Smooth muscle cell (in vitro differentiated cells): ENCODE measurements at regions not wholly inside any gene's neighbourhood (a gene's known extent, or its start where the extent isn't known, plus 50 kb on each side); places are given as distances from the start of the nearest gene placed in this dataset.

Experiments
- DNase-seq: peaks from one replicate; lab custom pipeline; 2025; ENCODE audit not compliant: unreplicated experiment; lab: John Stamatoyannopoulos, UW
- H2AFZ ChIP-seq: fragments of 200-600 bp; sonication (generic); 2 replicates; pipeline ENCODE4 v1.6.0; 2016; ENCODE audit warnings: antibody characterized with exemption, low read depth, mild to moderate bottlenecking
- H3F3A ChIP-seq: fragments of 200-600 bp; sonication (generic); 2 replicates; pipeline ENCODE4 v1.6.0; 2017; ENCODE audit warnings: antibody characterized with exemption, low read depth
- H3K27ac ChIP-seq: fragments of 200-600 bp; sonication (generic); 2 replicates; pipeline ENCODE4 v1.5.1; 2016; ENCODE audit warnings: low read depth, mild to moderate bottlenecking
- H3K27me3 ChIP-seq: fragments of 200-600 bp; sonication (generic); 2 replicates; pipeline ENCODE4 v1.6.1; 2016; ENCODE audit warnings: low read depth, mild to moderate bottlenecking
- H3K36me3 ChIP-seq: fragments of 200-600 bp; sonication (generic); 2 replicates; pipeline ENCODE4 v1.5.1; 2016; ENCODE audit warnings: low read depth
- H3K4me1 ChIP-seq: fragments of 200-600 bp; sonication (generic); 2 replicates; pipeline ENCODE4 v1.5.1; 2016; ENCODE audit warnings: low read depth
- H3K4me2 ChIP-seq: fragments of 200-600 bp; sonication (generic); 2 replicates; pipeline ENCODE4 v1.6.0; 2016; ENCODE audit warnings: mild to moderate bottlenecking
- H3K4me3 ChIP-seq: fragments of 200-600 bp; sonication (generic); 2 replicates; pipeline ENCODE4 v1.5.1; 2016; ENCODE audit warnings: mild to moderate bottlenecking
- H3K79me2 ChIP-seq: fragments of 200-600 bp; sonication (generic); 2 replicates; pipeline ENCODE4 v1.6.0; 2016; ENCODE audit warnings: low read depth, mild to moderate bottlenecking
- H3K9ac ChIP-seq: fragments of 200-600 bp; sonication (generic); 2 replicates; pipeline ENCODE4 v1.6.0; 2016; ENCODE audit warnings: low read depth
- H3K9me3 ChIP-seq: fragments of 200-600 bp; sonication (generic); replicated peaks from 2 replicates; pipeline ENCODE4 v1.5.1; 2016; ENCODE audit warnings: low read depth
- H4K20me1 ChIP-seq: fragments of 200-600 bp; sonication (generic); 2 replicates; pipeline ENCODE4 v1.6.0; 2016; ENCODE audit warnings: low read depth
- WGBS: methylation state at CpG from one replicate; pipeline ENCODE4 v1.1.7; 2016; ENCODE audit warnings: low lambda C conversion rate; 5-methylcytosine and 5-hydroxymethylcytosine counted together
- TF ChIP-seq, protein P1 (sequence below): fragments of 200-600 bp; sonication (generic); IDR thresholded peaks from 2 replicates; pipeline ENCODE4 v1.5.1; 2017; ENCODE audit warnings: borderline replicate concordance, mild to moderate bottlenecking, antibody characterized with exemption; ENCODE audit not compliant: insufficient read depth, poor library complexity, severe bottlenecking

DNA sequence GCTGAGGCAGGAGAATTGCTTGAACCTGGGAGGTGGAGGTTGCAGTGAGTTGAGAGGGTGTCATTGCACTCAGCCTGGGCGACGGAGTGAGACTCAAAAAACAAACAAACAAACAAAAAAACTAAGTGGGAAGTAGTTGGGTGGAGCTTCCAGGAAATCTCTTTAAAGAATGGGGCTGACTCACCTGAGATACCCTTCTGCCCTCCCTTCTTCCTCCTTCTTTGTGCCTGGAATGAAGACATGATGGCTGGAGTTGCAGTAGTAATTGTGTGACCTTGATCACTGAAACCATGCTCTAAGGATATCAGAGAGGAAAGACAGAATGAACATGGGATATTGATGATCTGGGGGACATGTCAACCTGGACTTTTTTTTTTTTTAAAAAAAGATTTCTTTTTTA lies 87.6 kb upstream of the MED13L start:
- WGBS, result 79% methylated on average over 2 of the region's 2 CpGs
- Histone ChIP-seq H3K27me3 (no peaks in the 10 kb centered on the region), H3K4me3 (no peak overlapping the region), H3K27ac (no peak overlapping the region), H3K36me3 (no peaks in the 10 kb centered on the region), H3K4me1 (no peaks in the 10 kb centered on the region), H3K4me2 (no peak overlapping the region), H4K20me1 (no peaks in the 10 kb centered on the region), H3K9me3 (no peaks in the 10 kb centered on the region), H3K9ac (no peak overlapping the region), H2AFZ (no peak overlapping the region), H3K79me2 (no peaks in the 10 kb centered on the region), H3F3A (peaks cover 5% of the 10 kb centered on the region)
- TF ChIP-seq, protein P1, sequence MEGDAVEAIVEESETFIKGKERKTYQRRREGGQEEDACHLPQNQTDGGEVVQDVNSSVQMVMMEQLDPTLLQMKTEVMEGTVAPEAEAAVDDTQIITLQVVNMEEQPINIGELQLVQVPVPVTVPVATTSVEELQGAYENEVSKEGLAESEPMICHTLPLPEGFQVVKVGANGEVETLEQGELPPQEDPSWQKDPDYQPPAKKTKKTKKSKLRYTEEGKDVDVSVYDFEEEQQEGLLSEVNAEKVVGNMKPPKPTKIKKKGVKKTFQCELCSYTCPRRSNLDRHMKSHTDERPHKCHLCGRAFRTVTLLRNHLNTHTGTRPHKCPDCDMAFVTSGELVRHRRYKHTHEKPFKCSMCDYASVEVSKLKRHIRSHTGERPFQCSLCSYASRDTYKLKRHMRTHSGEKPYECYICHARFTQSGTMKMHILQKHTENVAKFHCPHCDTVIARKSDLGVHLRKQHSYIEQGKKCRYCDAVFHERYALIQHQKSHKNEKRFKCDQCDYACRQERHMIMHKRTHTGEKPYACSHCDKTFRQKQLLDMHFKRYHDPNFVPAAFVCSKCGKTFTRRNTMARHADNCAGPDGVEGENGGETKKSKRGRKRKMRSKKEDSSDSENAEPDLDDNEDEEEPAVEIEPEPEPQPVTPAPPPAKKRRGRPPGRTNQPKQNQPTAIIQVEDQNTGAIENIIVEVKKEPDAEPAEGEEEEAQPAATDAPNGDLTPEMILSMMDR, result no peak
- no peak for DNase-seq

DNA sequence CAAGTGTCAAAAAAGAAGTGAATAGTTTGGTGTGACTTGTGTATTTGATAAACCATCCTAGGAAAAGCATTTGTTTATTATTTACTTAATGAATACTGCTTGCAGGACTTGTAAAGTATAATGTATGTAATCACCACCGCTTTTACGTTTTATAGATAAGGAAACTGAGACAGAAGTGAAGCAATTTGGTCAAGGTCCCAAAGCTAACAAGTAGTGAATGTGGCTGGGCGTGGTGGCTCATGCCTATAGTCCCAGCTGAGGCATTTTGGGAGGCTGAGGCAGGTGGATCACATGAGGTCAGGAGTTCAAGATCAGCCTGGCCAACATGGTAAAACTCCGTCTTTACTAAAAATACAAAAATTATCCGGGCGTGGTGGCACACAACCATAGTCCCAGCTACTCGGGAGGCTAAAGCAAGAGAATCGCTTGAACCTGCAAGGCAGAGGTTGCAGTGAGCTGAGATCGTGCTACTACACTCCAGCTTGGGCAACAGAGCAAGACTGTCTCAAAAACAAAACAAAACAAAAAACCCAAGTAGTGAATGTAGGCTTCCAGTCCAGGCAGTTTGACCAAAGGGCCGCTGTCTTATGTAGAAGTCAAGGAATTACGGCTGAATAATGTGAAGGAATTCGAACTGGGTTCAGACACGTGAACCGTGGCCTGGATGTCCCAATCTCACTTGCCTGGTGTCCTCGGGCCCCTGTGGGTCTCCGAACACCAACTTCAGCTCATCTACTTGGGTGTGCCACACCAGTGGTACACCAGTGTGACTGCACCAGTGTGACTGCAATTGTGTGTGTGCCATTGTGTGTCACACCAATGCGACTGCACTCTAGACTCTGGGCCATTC lies 88.3 kb upstream of the MED13L start:
- no peak overlapping the region for H3K9ac ChIP-seq
- H3K36me3 ChIP-seq, result no peaks in the 10 kb centered on the region
- no peak overlapping the region for H2AFZ ChIP-seq
- H3K4me3 ChIP-seq, result no peak overlapping the region
- H4K20me1 ChIP-seq, result no peaks in the 10 kb centered on the region
- H3K4me1 ChIP-seq, result no peaks in the 10 kb centered on the region
- H3F3A ChIP-seq, result peaks cover 5% of the 10 kb centered on the region
- no peak overlapping the region for H3K27ac ChIP-seq
- 89% methylated on average over 17 of the region's 17 CpGs for WGBS
- no peak for DNase-seq
- no peak overlapping the region for H3K4me2 ChIP-seq
- no peaks in the 10 kb centered on the region for H3K27me3 ChIP-seq
- TF ChIP-seq, protein P1, result no peak
- no peaks in the 10 kb centered on the region for H3K9me3 ChIP-seq
- no peaks in the 10 kb centered on the region for H3K79me2 ChIP-seq

DNA sequence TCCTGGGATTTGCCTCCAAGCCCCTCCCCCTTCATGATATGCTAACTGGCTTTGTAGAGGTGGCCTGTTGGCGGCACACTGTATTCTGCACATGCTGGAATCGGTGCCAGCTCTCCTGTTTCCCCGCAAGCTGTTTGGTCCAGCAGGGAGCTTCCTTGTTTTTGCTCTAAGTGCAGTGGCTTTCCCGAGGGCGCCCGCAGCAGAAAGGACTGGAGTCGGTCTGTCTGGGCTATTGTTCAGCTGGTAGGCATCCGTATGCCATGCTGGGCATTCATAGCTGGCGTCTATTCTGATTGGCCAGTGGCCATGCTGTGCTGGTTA lies 88.9 kb upstream of the MED13L start:
- Histone ChIP-seq H3K4me1 (no peaks in the 10 kb centered on the region), H3K27me3 (no peaks in the 10 kb centered on the region), H3K79me2 (no peaks in the 10 kb centered on the region), H3F3A (peaks cover 5% of the 10 kb centered on the region), H3K27ac (no peak overlapping the region), H3K36me3 (no peaks in the 10 kb centered on the region), H2AFZ (no peak overlapping the region), H3K9me3 (no peaks in the 10 kb centered on the region), H3K9ac (no peak overlapping the region), H3K4me2 (no peak overlapping the region), H3K4me3 (no peak overlapping the region), H4K20me1 (no peaks in the 10 kb centered on the region)
- no peak for DNase-seq
- TF ChIP-seq, protein P1, result no peak
- WGBS, result 96% methylated on average over 9 of the region's 9 CpGs

DNA sequence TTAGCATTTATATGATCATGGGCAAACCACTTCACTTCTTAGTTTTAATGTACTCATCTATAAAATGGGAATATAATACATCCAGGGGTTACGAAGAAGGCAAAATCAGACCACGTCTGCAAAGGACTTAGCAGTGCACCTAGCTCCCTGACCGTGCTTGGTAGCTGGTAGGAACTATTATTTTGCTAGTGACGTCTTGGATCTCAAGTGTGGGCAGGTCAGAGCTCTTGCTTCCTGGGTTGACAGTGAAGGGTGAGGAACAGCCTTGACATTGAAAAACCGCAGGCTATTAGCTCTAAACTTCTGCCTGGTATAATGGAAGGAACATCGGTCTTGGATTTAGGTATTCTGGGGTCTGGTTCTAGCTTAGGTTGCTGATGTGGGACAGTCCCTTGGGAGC lies 89.3 kb upstream of the MED13L start:
- H3K27ac ChIP-seq, result no peak overlapping the region
- WGBS, result 90% methylated on average over 6 of the region's 6 CpGs
- H3K4me1 ChIP-seq, result no peaks in the 10 kb centered on the region
- no peak overlapping the region for H3K4me2 ChIP-seq
- H3K36me3 ChIP-seq, result no peaks in the 10 kb centered on the region
- no peak for DNase-seq
- no peaks in the 10 kb centered on the region for H3K27me3 ChIP-seq
- H3K9ac ChIP-seq, result no peak overlapping the region
- no peaks in the 10 kb centered on the region for H4K20me1 ChIP-seq
- TF ChIP-seq, protein P1, result no peak
- no peaks in the 10 kb centered on the region for H3K9me3 ChIP-seq
- no peaks in the 10 kb centered on the region for H3K79me2 ChIP-seq
- no peak overlapping the region for H2AFZ ChIP-seq
- H3F3A ChIP-seq, result peaks cover 5% of the 10 kb centered on the region
- no peak overlapping the region for H3K4me3 ChIP-seq
